HTR-8/SVneo (cell line): ENCODE measurements at regions not wholly inside any gene's neighbourhood (a gene's known extent, or its start where the extent isn't known, plus 50 kb on each side); places are given as distances from the start of the nearest gene placed in this dataset.

Source experiments
- DNase-seq: peaks from one replicate; pipeline ENCODE4 v3.0.0; 2011; ENCODE audit warnings: low spot score, mixed read lengths; ENCODE audit not compliant: insufficient read length
- FAIRE-seq: peaks from 2 replicates; lab custom pipeline; 2011; peaks lifted over from hg19 to GRCh38; lab: Jason Lieb, UNC

GRCh38 chr11:103530257-103530656 lies 421.0 kb downstream of the DYNC2H1 start:
- FAIRE-seq (peak; percentile 85), DNase-seq (no peak)

- DNase-seq (peak; percentile 75), FAIRE-seq (peak; percentile 91)
Observed at GRCh38 chr11:103532133-103532788, 423.0 kb downstream of the DYNC2H1 start.

DNA sequence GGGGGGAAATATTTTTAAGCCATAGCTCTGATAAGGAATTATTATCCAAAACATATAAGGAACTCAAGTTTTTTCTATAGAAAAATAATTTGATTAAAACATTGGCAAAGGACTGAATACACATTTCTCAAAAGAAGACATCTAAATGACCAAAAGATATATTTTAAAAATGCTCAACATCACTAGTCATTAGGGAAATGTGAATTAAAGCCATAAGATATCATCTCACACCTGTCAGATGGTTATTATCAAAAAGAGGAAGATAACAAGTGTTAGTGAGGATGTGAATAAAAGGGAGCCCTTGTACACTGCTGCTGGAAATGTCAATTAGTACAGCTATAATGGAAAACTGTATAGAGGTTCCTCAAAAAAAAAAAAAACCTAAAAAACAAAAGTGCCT lies 425.0 kb downstream of the DYNC2H1 start:
- no peak for FAIRE-seq
- DNase-seq: no peak

DNA sequence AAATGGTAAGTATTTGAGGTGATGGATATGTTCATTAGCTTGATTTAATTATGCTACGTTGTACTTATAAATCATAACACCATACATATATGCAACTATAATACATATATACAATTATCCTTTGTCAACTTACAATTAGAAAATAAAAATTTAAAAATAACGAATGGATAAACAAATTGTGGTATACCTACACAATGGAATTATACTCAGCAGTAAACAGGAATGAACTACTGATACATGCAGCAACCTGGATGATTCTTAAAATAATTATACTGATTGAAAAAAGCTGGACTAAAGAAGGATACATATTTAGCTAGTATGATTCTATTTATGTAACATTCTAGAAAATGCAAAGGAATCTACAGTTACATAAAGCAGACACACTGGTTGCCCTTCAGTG lies 425.7 kb downstream of the DYNC2H1 start:
- DNase-seq (no peak), FAIRE-seq (no peak)

GRCh38 chr11:103536335-103536722 lies 427.1 kb downstream of the DYNC2H1 start:
- FAIRE-seq (no peak), DNase-seq (no peak)

- peak; percentile 51 for DNase-seq
- FAIRE-seq: no peak
Observed at GRCh38 chr11:103537904-103538502, 428.8 kb downstream of the DYNC2H1 start.

GRCh38 chr11:103539166-103539565 lies 429.9 kb downstream of the DYNC2H1 start:
- FAIRE-seq: no peak
- no peak for DNase-seq

DNA sequence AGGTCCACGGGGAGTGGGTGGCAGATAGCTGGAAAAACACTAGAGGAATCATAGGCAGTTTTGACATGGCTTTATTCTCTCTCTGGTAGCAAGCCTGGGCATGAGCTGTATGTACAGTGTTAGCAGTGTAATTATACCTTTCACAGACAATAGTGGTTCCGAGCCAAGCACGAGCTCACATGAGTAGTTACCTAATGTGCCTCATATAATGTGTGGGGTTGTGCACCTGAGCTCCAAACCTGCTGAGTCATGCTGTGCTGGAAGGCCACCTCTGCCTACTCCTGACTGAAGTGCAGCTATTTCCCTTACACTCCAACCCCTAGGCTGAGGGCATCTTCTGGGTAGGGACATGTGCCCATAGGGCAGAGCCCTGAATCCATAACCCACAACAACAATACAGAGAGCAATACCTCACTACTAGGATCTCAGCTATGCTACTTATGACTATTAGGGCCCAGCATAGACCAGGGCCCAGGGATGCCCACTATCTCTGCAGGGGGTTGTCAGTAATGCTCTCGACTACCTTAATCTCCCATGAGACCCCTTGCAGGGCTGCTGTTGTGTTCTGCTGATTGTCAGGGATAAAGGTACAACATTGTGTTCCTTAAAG lies 432.1 kb downstream of the DYNC2H1 start:
- FAIRE-seq: no peak
- no peak for DNase-seq

DNA sequence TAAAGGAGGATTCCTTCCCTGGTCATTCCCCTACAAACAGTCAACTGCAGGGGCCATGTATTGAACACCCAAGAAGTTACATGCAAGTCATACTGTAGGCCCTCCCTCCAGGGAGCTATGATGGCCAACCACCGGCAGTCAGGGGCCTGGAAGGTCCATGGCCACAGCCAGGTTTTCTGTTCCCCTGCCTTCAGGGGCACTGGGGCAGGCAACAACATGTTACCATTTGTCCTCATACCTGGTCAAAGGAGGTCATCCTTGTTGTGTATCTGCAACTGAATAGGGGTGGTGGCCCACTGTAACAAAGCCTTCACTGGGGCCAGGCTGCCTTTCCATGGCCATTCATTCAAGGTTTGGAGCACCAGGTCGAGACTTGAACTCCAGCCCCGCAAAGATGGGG lies 433.6 kb downstream of the DYNC2H1 start:
- peak; percentile 44 for FAIRE-seq
- DNase-seq: no peak

DNA sequence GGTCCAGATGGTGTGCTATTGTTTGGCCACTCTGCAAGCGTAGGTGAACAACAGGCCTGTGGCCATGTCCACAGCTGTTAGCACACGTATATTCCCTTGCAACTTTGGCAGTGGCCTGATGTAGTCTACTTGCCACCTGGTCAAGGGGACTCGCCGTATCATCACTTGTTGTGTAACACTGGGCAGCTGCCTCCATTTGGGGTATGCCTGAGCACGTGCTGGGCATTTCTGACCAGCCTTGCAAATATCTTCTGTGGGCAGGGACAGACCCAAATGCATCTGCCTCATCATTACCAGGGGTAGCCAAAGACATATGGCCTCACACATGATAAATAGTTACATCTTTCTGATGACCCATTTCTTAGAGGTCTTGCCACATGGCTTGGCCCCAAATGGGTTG lies 434.2 kb downstream of the DYNC2H1 start:
- FAIRE-seq: peak; percentile 90

DNA sequence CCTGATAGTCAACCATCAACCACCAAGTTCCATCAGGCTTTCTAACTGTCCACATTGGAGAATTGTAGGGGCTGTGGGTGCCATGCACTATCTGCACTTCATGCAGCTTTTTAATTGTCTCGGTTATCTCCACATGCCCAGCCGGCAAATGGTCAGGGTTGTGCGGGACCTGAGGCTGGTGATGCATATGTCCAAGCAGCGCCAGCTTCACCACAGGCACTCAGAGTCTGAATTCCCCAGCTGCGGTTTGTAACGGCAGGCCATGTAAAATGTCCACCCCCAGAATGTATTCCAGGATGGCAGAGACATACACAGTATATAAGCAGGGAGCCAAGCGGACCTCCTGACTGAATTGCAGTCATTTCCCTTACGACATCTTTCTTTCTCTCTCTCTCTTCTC lies 435.6 kb downstream of the DYNC2H1 start:
- FAIRE-seq (no peak), DNase-seq (no peak)

More for the DNA sequence above, 434.2 kb downstream of the DYNC2H1 start:
- DNase-seq: no peak

DNA sequence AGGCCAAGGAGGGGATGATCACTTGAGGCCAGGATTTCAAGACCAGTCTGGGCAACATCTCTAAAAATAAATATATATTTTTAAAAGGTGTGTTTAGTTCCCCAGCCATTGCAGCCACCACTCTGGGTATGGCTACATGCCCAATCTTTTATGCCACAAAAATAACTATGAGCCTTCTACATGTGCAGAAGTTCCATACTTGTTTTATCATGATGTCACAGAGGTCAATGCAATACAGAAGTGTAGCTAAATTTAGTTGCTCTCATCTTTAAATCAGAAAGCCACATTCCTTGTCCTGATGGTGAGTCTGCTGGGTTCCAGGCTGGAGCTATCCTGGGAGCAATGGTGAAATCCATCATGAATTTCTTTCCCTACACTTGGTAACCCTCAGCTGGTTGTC lies 436.3 kb downstream of the DYNC2H1 start:
- FAIRE-seq: no peak
- no peak for DNase-seq

DNA sequence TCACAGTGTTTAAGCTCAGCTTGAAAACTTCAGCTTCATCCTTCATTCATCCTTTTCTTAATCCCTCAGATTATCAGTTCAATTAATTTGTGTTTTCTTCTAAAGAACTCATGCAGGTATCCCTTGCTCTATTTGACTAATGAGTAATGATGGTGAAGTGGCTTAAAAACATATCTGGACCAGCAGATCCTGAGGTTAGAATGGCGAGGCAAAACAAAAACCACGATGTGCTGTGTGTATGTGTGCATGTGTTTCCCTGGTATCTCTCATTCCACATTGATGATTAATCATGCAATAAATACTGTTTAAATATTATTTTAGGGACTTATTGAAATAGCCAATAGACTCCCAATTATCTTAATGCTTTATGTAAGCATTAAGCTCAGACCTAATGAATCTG lies 437.0 kb downstream of the DYNC2H1 start:
- peak; percentile 59 for FAIRE-seq
- no peak for DNase-seq

DNA sequence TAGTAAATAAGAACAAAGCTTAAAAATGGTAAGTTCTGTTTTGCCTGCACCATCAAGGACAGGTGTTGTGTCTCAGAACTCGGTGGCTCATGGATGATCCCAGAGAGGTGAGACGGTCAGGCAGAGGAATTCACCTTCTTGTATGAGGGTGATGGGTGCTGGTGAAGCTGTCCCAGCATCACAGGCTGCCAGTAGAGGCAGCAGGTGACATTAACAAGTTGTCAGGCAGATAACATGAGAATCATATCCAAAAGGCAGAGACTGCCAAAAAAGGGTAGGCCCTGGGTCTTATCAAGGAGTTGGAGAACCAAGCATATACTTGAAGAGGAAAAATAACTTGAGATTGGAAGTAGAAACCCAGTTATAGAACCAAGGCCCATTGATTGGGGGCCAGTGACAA lies 437.8 kb downstream of the DYNC2H1 start:
- peak; percentile 74 for FAIRE-seq
- no peak for DNase-seq

- FAIRE-seq (peak; percentile 90), DNase-seq (no peak)
Observed at GRCh38 chr11:103547691-103548090, 438.5 kb downstream of the DYNC2H1 start.

DNA sequence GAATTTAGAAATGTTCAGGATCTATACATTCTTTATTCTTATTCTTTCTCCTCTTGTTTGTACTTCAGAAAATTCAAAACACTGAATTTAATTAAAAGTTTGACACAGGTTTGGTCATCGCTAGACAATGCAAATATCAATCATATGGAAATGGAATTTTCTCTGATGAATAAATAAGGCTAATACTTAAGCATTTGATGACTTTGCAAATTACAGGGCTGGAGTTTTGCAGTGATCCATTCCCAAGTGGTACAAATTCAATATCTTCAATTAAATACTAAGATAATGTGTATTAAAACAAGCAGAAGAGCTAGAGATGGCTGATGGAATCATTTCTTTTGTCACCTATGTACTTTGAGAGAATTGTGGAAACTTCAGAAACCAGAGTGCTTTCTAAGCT lies 439.6 kb downstream of the DYNC2H1 start:
- FAIRE-seq (no peak), DNase-seq (no peak)

DNA sequence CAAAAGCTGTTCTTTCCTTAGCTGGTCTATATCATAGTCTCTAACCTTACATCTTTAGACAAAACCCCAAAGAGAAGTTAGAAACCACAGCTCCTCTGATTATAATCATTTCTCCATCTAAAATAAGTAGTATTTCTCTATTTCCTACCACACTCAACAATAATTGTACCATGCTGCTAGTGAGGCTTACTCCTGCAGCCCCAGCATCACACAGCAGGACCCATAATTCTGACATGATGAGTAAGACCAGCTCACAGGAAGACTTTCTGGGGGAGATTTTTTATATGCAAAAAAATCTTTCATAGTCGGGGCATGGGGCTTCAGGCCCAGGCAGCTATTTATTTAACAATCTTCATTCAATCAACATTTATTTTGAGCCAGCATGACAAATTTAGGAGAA lies 441.6 kb downstream of the DYNC2H1 start:
- FAIRE-seq (no peak), DNase-seq (no peak)

DNA sequence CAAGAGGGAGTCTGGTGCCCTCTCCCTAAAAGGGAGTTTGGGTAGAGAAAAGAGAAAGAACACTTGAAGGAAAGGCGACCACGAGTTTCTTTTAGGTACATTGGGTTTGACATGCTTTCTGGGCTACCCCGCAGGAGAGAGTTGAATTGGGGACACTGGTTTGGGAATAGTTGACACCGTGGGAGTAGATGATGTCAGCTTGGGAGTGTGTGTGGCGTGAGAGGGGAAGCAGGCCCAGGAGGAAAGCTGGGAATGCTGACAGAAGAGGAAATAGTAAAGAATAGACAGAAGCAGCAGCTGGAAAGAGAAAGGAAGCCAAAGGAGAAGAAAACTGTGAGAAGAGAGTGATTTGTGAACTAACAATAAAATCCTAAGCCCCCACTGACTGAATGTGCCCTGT lies 442.9 kb downstream of the DYNC2H1 start:
- FAIRE-seq (no peak), DNase-seq (no peak)

GRCh38 chr11:103556171-103556570 lies 446.9 kb downstream of the DYNC2H1 start:
- FAIRE-seq (no peak), DNase-seq (no peak)

DNA sequence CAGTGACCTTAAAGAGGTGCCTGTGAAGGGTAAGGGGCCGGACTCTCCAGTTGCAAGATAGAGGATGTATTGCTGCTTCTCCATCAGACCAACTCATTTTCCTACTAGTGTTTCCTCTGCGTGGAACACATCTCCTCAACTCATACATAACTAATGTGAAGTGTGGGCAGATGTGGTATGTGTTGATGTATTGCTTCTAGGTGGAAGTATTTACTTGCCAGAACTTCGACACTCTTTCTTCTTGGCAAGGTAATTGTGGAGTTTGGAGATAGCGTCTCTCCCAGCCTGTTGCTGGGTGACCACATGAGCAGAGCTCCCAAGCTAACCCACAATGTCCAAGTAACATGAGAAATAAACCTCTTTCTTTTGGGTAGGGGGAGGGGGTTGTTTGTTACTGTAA lies 456.9 kb downstream of the DYNC2H1 start:
- FAIRE-seq: peak; percentile 85
- no peak for DNase-seq

DNA sequence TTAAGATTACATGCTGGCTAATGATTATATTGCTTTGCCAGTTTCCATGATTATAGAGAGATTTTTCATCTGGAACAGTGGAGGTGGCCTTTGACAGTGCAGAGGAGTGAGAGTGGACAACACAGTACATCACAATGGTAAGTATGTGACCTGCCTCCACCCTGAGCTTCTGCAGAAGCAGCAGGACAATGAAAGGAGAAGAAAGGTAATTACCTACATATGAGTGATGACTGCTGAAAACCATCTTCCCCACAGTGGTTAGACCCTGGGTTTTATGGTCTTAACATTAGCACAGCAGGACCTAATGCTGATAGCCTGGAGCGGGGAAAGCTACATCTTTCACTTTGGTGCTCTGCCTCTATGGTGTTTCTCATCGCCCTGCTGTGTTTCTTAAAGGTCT lies 454.7 kb upstream of the DDI1 start:
- FAIRE-seq (no peak), DNase-seq (no peak)
